IPS DF 6.9 (cell line): ENCODE measurements at regions not wholly inside any gene's neighbourhood (a gene's known extent, or its start where the extent isn't known, plus 50 kb on each side); places are given as distances from the start of the nearest gene placed in this dataset.

Experiments used
- DNase-seq: peaks from one replicate; pipeline ENCODE4 v3.0.0-alpha.2; 2013; ENCODE audit warnings: low read depth, low spot score
- H3K27ac ChIP-seq: one replicate; pipeline ENCODE4 v1.5.1; 2013; ENCODE audit warnings: low read length, control low read depth
- H3K27me3 ChIP-seq: 2 replicates; pipeline ENCODE4 v1.6.1; 2013; ENCODE audit warnings: mild to moderate bottlenecking, low read length; ENCODE audit not compliant: control insufficient read depth, insufficient read depth
- H3K36me3 ChIP-seq: 2 replicates; pipeline ENCODE4 v1.6.1; 2013; ENCODE audit warnings: low read length; ENCODE audit not compliant: control insufficient read depth, insufficient read depth
- H3K4me1 ChIP-seq: 2 replicates; pipeline ENCODE4 v1.6.1; 2013; ENCODE audit warnings: low read length; ENCODE audit not compliant: control insufficient read depth, insufficient read depth
- H3K4me3 ChIP-seq: 2 replicates; pipeline ENCODE4 v1.5.1; 2013; ENCODE audit warnings: mild to moderate bottlenecking, low read length
- H3K9me3 ChIP-seq: 2 replicates; pipeline ENCODE4 v1.6.1; 2013; ENCODE audit warnings: low read length, inconsistent platforms; ENCODE audit not compliant: control insufficient read depth, insufficient read depth
- WGBS: extraction: QIAGEN DNeasy Blood & Tissue Kit; methylation state at CpG from one replicate; pipeline ENCODE4 v1.1.7; 2013; ENCODE audit warnings: mixed read lengths, missing lambda C conversion rate; ENCODE audit not compliant: insufficient read length, insufficient coverage; 5-methylcytosine and 5-hydroxymethylcytosine counted together

DNA sequence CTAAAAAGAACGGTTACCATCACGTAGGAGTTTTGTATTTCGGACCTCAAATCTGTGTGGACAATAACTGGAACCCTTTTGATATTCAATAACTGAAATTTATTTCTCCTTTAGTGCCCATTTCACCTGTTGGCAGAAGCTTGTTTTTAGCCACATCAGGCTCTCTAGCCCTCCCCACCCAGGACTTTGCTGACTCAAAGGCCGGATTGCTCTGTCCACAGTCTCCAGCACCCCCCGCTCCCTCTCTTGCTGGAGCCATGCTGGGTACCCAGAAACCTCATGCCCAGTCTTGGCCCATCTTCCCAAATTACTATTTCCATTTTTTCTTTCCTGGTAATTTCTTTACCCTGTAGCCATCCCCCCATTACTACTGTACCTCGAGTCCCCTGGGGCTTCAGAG lies 55.8 kb upstream of the DUSP22 start:
- no CpG with 5 or more reads among the region's 6 CpGs for WGBS
- Histone ChIP-seq H3K27me3 (no peaks in the 10 kb centered on the region), H3K36me3 (no peaks in the 10 kb centered on the region), H3K4me3 (no peak overlapping the region), H3K9me3 (no peaks in the 10 kb centered on the region), H3K4me1 (0 out of 2 replicates have a peak, but pooled peaks cover 2% of the 10 kb centered on the region), H3K27ac (no peak overlapping the region)
- DNase-seq: no peak

DNA sequence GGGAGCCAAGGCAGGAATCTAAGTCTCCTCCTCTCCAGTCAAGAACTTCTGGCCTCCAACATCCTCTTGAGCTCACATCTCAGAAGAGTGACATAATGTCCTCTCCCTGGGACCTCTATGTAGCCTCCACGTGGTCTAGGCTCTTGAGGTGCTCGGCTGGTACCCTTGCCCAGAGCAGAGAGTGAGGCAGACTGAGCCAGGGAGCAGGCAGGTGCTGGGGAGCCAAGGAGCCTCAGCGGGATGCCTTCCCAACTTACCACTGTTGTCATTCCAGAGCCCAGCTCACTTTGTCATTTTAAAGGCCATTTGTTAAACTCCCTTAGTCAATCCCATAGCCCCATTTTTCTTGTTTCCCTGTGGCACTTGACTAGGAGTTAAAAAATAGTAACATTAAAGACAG lies 52.1 kb upstream of the DUSP22 start:
- Histone ChIP-seq H3K36me3 (no peaks in the 10 kb centered on the region), H3K27ac (no peak overlapping the region), H3K27me3 (no peaks in the 10 kb centered on the region), H3K4me1 (0 out of 2 replicates have a peak, but pooled peaks cover 2% of the 10 kb centered on the region), H3K4me3 (no peak overlapping the region), H3K9me3 (no peaks in the 10 kb centered on the region)
- no CpG with 5 or more reads among the region's 3 CpGs for WGBS
- no peak for DNase-seq

DNA sequence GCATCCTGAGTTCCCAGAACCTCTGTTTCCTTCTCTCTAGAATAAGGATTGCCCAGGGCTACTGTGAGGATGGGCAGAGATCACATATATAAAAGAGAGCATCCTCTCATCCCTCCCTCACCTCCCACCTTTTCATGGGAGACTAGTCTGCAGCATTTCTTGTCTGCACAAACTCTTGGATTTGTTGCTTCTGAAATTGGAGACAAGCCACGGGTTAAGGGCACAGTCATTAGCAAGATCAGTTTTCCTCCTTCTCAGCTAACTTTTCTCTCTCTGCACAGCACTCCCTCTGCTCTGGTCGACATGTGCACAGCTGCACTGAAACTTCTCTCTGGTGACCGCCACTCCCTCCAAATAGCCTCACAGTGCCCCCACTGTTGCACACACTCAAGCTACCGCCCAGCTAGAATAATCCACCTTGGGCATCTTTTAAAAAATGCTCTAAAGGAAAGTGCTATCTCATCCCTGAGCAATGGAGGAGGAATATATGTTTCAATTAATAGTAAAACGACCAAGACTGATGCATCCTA lies 50.9 kb upstream of the DUSP22 start:
- Histone ChIP-seq H3K27me3 (no peaks in the 10 kb centered on the region), H3K27ac (no peak overlapping the region), H3K9me3 (no peaks in the 10 kb centered on the region), H3K4me3 (no peak overlapping the region), H3K36me3 (no peaks in the 10 kb centered on the region), H3K4me1 (0 out of 2 replicates have a peak, but pooled peaks cover 2% of the 10 kb centered on the region)
- DNase-seq: no peak
- WGBS: no CpG with 5 or more reads among the region's 5 CpGs
